Limb (tissue), 2 donors: ENCODE measurements at regions not wholly inside any gene's neighbourhood (a gene's known extent, or its start where the extent isn't known, plus 50 kb on each side); places are given as distances from the start of the nearest gene placed in this dataset.
A peak's percentile ranks its signal among the peaks of the same experiment; 100 is the strongest.

Source experiments
- DNase-seq, 2 donors: peaks; one replicate each; pipeline ENCODE4 v3.0.0-alpha.2; 2016; ENCODE audit errors: extremely low spot score in 2 of 2

DNA sequence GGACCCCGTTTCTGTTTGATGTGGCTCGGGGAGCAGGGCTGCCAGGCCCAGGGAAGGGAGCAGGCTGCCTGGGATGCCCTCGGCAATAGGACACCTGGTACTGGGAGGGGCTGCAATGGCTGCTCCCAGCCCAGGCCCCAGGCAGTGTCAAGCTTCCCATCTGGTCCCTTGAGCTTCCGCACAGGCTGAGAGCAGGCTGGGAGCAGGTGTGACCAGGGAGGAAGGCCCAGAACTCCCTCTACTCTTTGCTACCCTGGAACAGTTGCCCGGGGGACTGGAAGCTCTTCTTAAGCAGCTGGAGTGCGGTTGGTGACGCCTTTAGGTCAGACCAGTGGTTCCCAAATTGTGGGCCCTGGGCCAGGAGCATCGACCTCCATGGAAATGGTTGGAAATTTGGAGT, 186.9 kb downstream of the GADD45G start:
- peak in 1 of 2 donors; percentile 32 for DNase-seq

DNA sequence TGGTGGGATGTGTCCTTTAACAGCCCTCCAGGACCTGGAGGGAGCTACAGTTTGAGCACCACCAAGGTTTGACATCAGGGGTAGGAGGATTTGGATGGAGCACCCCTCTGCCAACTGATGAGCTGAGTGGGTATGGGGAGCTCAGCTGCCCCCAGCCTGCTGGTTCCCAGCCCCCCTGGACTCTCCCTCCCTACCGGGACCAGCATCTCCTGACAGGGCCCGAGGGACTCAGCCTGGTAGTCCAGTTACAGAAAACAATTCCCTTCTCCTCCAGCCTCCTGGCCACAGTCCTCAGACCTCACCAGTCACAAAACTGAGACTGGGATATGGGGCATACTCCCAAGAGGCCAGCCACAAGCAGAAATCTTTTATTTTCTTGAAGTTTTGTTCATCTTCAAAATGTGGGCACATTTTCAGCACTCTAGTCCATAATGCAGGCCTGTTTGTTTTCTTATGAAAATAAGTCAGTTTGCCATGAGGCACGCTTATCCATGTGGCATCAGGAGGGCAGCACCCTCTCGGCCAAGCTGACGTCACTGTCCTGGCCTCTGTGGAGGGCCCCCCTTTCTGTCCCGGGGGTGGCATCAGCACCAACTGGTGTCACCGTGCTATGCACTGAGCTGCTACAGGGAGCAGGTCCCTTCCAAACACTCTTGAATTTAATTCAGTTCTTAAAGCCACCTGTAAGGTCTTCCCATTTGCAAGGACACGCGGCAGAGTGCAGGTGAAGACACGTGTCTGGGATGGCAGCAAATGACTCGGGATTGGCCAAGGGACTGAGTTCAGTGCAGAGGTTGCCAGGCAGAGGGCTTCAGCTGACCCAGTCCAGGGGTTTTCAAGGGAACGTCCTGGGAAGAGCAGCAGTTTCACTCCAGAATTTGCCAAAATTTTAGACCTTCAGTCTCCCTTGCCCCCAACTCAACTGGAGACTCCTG, 187.6 kb downstream of the GADD45G start:
- no peak for DNase-seq

DNA sequence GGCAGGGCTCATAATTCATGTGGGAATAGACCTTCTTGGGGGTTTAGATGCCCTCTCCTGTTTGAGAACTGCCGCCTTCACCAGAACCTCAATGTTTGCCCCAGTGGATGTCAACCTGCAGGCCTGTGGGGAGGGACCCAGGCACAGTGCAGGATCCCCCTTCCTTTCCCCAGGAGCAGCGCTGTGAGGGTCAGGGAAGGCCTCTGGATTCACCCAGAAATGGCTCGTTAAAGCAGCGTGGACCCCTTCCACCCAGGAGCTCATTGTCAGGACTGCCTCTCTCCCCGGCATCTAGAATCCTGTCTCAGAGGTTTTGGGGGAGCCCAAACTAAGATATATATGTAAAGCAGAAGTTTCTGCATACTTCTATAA, 188.3 kb downstream of the GADD45G start:
- DNase-seq: no peak

DNA sequence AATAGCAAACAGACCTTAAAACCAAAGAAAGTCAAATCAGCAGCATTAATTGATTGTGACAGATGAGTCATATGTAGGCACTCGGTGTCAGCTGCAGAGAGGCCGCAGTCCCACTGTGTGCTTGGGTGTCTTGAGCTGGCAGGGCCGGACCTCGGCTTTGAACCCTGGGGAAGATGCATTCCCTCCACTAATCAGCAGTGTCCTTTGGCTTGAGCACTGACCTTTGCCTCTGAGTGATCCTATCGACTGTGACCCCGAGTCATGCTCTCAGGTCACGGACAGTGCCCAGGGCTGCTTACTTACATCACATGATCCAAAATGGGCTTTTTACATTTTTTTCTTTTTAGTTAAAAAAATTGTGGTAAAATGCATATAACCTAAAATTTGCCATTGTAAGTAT, 188.7 kb downstream of the GADD45G start:
- DNase-seq: no peak

DNA sequence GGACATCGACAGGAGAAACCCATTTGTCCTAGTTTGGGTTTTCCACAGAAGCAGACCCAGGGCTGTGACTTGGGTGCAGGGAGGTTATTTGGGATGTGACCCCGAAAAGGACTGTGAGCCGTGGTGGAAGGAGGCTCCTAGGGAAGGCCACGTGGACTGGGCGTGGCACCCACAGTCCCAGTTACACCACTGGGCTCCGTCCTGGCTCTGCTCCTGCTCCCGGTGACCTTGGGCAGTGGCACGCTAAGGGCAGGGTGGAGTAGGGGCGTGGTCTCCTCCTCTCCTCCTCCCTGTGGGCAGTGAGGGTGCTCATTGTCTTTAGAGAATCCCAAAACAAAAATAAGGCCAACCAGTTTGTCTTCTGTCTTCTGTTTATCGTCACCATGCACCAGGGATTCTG, 190.1 kb downstream of the GADD45G start:
- DNase-seq: no peak

- DNase-seq: no peak
These were observed 190.9 kb downstream of the GADD45G start for GRCh38 chr9:89795538-89796195.

GRCh38 chr9:89796606-89797005, 191.8 kb downstream of the GADD45G start:
- no peak for DNase-seq

DNA sequence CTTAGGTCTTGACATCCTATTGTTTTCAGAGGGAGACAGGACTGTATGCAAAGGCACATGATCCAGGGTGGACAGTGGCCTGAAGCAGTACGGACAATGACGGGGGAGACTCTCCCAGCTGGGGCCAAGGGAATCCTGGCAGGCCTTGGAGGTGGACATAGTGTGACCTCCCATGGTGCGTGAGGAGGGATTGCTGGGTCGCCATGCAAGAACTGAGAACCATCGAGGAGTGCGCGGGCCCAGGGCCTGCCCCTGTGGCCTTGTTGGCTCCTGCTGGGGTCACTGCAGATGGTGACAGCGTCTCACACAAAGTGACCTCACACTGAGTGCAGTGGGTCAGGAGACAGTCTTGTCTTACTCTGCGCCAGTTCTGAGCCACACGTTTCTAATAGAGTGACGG, 192.4 kb downstream of the GADD45G start:
- DNase-seq: no peak

GRCh38 chr9:89797937-89798455, 193.2 kb downstream of the GADD45G start:
- DNase-seq: peak in 1 of 2 donors; percentile 52

DNA sequence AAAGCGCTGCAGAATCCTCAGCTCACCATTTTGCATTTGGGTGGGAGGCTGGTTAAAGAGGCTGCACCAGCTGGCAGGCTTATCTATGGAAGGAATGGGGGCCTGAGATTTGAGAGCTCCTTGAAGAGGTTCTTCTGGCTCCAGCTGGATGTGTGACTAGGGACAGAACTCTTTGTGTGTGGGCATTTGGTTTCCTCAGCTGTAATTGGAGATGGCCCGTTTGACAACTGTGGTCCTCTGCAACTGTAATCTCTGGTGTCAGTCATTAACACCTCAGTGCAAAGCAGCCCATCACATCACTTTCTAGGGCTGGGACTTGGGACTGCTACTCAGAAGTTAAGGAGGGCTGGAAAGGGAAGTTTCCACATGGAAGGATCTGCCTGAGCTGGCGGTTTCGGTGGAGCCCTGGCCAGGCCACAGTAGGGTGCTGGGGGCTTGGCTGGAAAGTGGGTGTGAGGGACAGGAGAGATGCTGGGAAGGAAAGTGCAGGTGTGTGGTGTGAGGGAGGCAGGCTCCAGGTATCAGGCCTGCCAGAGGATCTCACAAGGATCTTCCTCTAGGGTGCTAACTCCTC, 193.8 kb downstream of the GADD45G start:
- DNase-seq: peak in 1 of 2 donors; percentile 27

- peak in 1 of 2 donors; percentile 19 for DNase-seq
These were observed 194.4 kb downstream of the GADD45G start for GRCh38 chr9:89799221-89799620.

GRCh38 chr9:89799766-89800165, 195.0 kb downstream of the GADD45G start:
- DNase-seq: no peak

DNA sequence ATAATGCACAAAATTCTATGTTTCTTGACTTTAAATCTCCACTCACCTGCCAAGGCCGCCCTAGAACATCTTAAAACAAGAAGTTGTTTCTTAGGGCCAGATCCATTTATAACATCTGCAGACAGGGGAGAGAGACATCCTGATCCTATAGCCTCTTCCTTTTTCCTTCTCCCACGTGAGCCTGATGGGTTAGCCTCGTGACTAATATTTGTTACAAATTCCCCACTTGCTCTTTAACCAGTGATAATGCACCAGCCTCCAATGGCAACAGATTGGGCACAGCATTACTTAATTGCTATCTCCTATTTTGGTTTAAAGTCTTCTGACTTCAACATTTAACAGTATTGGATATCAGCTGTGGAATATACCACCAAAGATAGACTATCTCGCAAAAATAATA, 196.5 kb downstream of the GADD45G start:
- DNase-seq: no peak

GRCh38 chr9:89801742-89802670, 197.2 kb downstream of the GADD45G start:
- peak in 1 of 2 donors; percentile 21 for DNase-seq

DNA sequence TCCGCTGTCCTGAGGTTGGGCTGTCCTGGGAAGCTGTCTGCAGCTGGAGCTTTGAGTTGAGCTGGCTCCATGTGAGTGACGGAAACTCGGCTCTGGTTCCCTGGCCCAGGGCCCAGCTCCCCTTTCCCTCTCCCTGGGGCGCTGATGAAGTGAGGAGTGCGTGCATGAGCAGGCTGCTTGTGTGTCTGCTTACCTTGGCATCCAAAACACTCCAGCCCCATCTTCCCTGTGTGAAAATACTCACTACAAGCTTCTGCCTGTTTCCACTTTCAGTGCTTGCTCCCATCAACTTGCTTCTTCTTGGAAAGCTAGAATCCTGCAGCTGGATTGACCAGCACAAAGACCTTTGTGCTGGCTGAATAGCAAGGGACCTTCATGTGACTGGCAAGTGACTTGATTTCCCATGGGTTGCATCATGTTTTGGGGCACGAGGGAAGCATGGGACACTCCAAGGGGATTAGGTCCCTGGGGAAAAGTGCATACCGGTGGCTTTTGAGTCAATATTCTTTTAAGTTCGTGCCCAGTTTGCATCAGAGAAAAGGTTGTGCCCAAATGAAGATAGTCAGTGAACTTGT, 198.1 kb downstream of the GADD45G start:
- DNase-seq: peak; percentile 35 to 79

GRCh38 chr9:89803403-89803802, 198.6 kb downstream of the GADD45G start:
- no peak for DNase-seq

- DNase-seq: no peak
These were observed 200.1 kb downstream of the GADD45G start for GRCh38 chr9:89804766-89805531.

GRCh38 chr9:89805571-89806292, 200.9 kb downstream of the GADD45G start:
- no peak for DNase-seq

DNA sequence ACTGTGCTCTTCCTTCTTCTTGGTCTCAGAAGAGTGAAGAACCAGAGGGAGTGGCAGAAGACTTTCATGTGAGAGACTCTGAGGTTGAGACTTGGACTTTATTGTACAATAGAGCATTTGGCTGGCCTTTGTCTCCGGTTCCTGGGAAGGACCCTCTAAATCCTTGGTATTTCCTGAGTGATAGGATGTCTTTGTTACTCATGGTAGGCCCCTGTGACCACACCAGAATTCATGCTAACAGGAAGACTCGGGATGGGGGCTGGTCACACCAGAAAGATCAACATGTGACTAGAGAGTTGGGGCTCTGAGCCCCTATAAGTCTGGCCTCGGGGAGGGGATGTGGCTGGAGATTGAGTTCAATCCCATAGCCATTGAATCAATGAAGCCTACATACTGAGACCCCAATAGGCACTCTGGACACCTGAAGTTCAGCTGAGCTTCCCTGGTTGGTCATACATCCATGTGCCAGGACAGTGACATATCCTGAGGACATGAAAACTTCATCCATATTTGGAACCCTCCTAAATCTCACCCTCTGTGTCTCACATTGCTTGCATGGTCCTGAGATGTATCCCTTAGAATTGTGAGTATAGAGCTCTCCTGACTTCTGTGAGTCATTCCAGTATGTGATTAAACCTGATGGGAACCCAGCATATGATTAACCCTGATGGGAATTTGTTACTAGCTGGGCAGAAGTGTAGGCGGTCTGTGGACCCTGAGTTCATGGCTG, 201.7 kb downstream of the GADD45G start:
- DNase-seq: no peak
